GM18867 (cell line): ENCODE measurements at regions not wholly inside any gene's neighbourhood (a gene's known extent, or its start where the extent isn't known, plus 50 kb on each side); places are given as distances from the start of the nearest gene placed in this dataset.
A peak's percentile ranks its signal among the peaks of the same experiment; 100 is the strongest.
"Not testable (repeated sequence)": the region's sequence is repeated elsewhere in the genome, so short reads cannot be mapped to it uniquely, and the experiment has no call there.

Experiments used
- ATAC-seq: cut with Tn5 transposase; IDR thresholded peaks from one replicate; pipeline ENCODE4 v1.9.1; 2021; ENCODE audit warnings: mild to moderate bottlenecking, moderate library complexity; ENCODE audit not compliant: unreplicated experiment

GRCh38 chr11:81340225-81340624, 1393.4 kb downstream of the FAM181B start:
- no peak for ATAC-seq

GRCh38 chr11:81339521-81339920, 1394.1 kb downstream of the FAM181B start:
- no peak for ATAC-seq

GRCh38 chr11:81337756-81338155, 1395.9 kb downstream of the FAM181B start:
- ATAC-seq: no peak

- ATAC-seq: no peak
These were observed 1401.4 kb downstream of the FAM181B start for GRCh38 chr11:81332276-81332675.

- ATAC-seq: no peak
These were observed 1401.9 kb downstream of the FAM181B start for GRCh38 chr11:81331611-81332235.

GRCh38 chr11:81331088-81331487, 1402.6 kb downstream of the FAM181B start:
- no peak for ATAC-seq

GRCh38 chr11:81303038-81303664, 1430.5 kb downstream of the FAM181B start:
- ATAC-seq: no peak

- ATAC-seq: no peak
These were observed 1432.4 kb downstream of the FAM181B start for GRCh38 chr11:81301166-81301830.

GRCh38 chr11:81286959-81287358, 1446.7 kb downstream of the FAM181B start:
- no peak for ATAC-seq

- no peak for ATAC-seq
These were observed 1447.1 kb downstream of the FAM181B start for GRCh38 chr11:81286550-81286949.

- ATAC-seq: not testable (repeated sequence)
These were observed 1453.4 kb downstream of the FAM181B start for GRCh38 chr11:81280228-81280627.

- ATAC-seq: no peak
These were observed 1454.7 kb downstream of the FAM181B start for GRCh38 chr11:81278991-81279390.

GRCh38 chr11:81270686-81271085, 1463.0 kb downstream of the FAM181B start:
- no peak for ATAC-seq

- no peak for ATAC-seq
These were observed 1466.4 kb downstream of the FAM181B start for GRCh38 chr11:81267246-81267645.

- no peak for ATAC-seq
These were observed 1474.2 kb downstream of the FAM181B start for GRCh38 chr11:81259471-81259870.

- ATAC-seq: no peak
These were observed 1477.8 kb downstream of the FAM181B start for GRCh38 chr11:81255895-81256294.

- ATAC-seq: no peak
These were observed 1480.4 kb downstream of the FAM181B start for GRCh38 chr11:81253244-81253643.

GRCh38 chr11:81246941-81247340, 1486.7 kb downstream of the FAM181B start:
- no peak for ATAC-seq

- ATAC-seq: no peak
These were observed 1487.9 kb downstream of the FAM181B start for GRCh38 chr11:81245791-81246190.

- no peak for ATAC-seq
These were observed 1491.9 kb downstream of the FAM181B start for GRCh38 chr11:81241672-81242275.

- peak; percentile 70 for ATAC-seq
These were observed 1496.5 kb downstream of the FAM181B start for GRCh38 chr11:81237139-81237538.

GRCh38 chr11:81227409-81227808, 1506.3 kb downstream of the FAM181B start:
- not testable (repeated sequence) for ATAC-seq
